ENCODE measurements at regions not wholly inside any gene's neighbourhood (a gene's known extent, or its start where the extent isn't known, plus 50 kb on each side); places are given as distances from the start of the nearest gene placed in this dataset.

DNA sequence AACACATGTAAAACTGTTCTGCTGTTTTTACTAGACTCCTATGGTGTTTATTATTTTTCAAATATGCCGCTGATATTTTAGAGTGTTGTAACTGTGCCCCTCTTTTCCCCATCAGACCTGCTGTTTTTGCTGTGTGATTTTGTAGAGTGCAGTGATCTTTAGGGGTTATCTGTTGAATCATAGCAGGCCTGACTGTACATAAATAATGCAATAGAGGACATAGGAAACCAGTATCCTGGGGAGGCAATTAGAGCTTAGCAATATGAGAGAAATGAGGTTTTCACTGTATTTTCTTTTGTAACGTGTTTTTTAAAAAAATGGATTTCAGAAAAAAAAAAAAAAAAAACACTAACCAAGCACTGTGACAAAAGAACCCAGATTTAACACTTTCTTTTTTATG is 662.2 kb downstream of the TOX3 start:
- no peaks in the 10 kb centered on the region for H3K9me2 ChIP-seq (ENCODE audit: insufficient read depth)
- Mint-ChIP-seq H3K4me3 (no peak overlapping the region), H3K9me3 (no peaks in the 10 kb centered on the region), H3K4me1 (peaks cover 2% of the 10 kb centered on the region; the same call in 2 of the 3 replicates), H3K27ac (no peak overlapping the region), H3K36me3 (ENCODE audit: low read depth) (0 out of 3 replicates have a peak, but pooled peaks cover under 1% of the 10 kb centered on the region), H3K27me3 (ENCODE audit: insufficient read depth, low read depth, poor library complexity) (no peaks in the 10 kb centered on the region)
- no peak overlapping the region for H3K4me2 ChIP-seq
- H3K27me3 ChIP-seq (ENCODE audit: insufficient read depth) = no peaks in the 10 kb centered on the region
- no peaks in the 10 kb centered on the region for H4K20me1 ChIP-seq (replicated peaks; ENCODE audit: insufficient read depth)
- H3K4me1 ChIP-seq (ENCODE audit: insufficient read depth) = no peaks in the 10 kb centered on the region
- no peaks in the 10 kb centered on the region for H3K79me2 ChIP-seq (replicated peaks; ENCODE audit: insufficient read depth)
- no peak overlapping the region for H2AFZ ChIP-seq
- no peak overlapping the region for H3K4me3 ChIP-seq
- no peak overlapping the region for H3K27ac ChIP-seq (ENCODE audit: low read depth)
- H3K36me3 ChIP-seq (ENCODE audit: insufficient read depth) = no peaks in the 10 kb centered on the region
- ATAC-seq (no peak), DNase-seq (ENCODE audit: low spot score) (no peak)
- no peaks in the 10 kb centered on the region for H3F3A ChIP-seq (replicated peaks; ENCODE audit: low read depth)
- TF ChIP-seq JUNB (IDR thresholded peaks at IDR 0.05; ENCODE audit: unreplicated experiment) = no peak
- TF ChIP-seq ETS1 (IDR thresholded peaks at IDR 0.05) = no peak
- no peak for TF ChIP-seq REST (IDR thresholded peaks at IDR 0.05; ENCODE audit: unreplicated experiment)
- no peak for TF ChIP-seq ZNF462 (CRISPR knock-in tag; IDR thresholded peaks at IDR 0.05)
- TF ChIP-seq, protein P1, sequence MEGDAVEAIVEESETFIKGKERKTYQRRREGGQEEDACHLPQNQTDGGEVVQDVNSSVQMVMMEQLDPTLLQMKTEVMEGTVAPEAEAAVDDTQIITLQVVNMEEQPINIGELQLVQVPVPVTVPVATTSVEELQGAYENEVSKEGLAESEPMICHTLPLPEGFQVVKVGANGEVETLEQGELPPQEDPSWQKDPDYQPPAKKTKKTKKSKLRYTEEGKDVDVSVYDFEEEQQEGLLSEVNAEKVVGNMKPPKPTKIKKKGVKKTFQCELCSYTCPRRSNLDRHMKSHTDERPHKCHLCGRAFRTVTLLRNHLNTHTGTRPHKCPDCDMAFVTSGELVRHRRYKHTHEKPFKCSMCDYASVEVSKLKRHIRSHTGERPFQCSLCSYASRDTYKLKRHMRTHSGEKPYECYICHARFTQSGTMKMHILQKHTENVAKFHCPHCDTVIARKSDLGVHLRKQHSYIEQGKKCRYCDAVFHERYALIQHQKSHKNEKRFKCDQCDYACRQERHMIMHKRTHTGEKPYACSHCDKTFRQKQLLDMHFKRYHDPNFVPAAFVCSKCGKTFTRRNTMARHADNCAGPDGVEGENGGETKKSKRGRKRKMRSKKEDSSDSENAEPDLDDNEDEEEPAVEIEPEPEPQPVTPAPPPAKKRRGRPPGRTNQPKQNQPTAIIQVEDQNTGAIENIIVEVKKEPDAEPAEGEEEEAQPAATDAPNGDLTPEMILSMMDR (conservative IDR thresholded peaks at IDR 0.05; ENCODE audit: low read depth in 2 of 2) = no peak
- no peak for TF ChIP-seq EZH2 (IDR thresholded peaks at IDR 0.05; ENCODE audit: low read depth, unreplicated experiment)
- no peak for TF ChIP-seq ZNF114 (CRISPR knock-in tag; IDR thresholded peaks at IDR 0.05)
- no peak for TF ChIP-seq CREB1 (CRISPR knock-in tag; IDR thresholded peaks at IDR 0.05; ENCODE audit: low read depth)
- TF ChIP-seq NANOG (IDR thresholded peaks at IDR 0.05; ENCODE audit: borderline replicate concordance) = no peak
